ENCODE measurements at regions not wholly inside any gene's neighbourhood (a gene's known extent, or its start where the extent isn't known, plus 50 kb on each side); places are given as distances from the start of the nearest gene placed in this dataset.

GRCh38 chr17:36824678-36825101, 112.6 kb upstream of the LHX1 start:
- DNase-seq, result no peak
- intact Hi-C loops (cut with DNase I), result no loop called here
- Histone ChIP-seq H3K9me3 (replicated peaks in 1 of 3) (no peaks in the 10 kb centered on the region), H3K27me3 (peaks cover 22% of the 10 kb centered on the region), H3K36me3 (replicated peaks in 1 of 2) (no peaks in the 10 kb centered on the region), H3K4me1 (replicated peaks in 1 of 2) (no peaks in the 10 kb centered on the region), H3K27ac (no peak overlapping the region), H3K4me3 (no peak overlapping the region)
- TF ChIP-seq POLR2A (IDR thresholded peaks at IDR 0.05), result no peak
- TF ChIP-seq CTCF (IDR thresholded peaks at IDR 0.05), result no peak
- 63 to 84% (median 78%) methylated on average over 2 to 5 of the region's 5 CpGs for WGBS, 4 donors

GRCh38 chr17:36825113-36825512, 112.2 kb upstream of the LHX1 start:
- no peak for DNase-seq
- Histone ChIP-seq H3K9me3 (replicated peaks in 1 of 3) (no peaks in the 10 kb centered on the region), H3K27ac (no peak overlapping the region), H3K27me3 (peaks cover 22% of the 10 kb centered on the region), H3K36me3 (replicated peaks in 1 of 2) (no peaks in the 10 kb centered on the region), H3K4me1 (replicated peaks in 1 of 2) (no peaks in the 10 kb centered on the region), H3K4me3 (no peak overlapping the region)
- intact Hi-C loops (cut with DNase I), result no loop called here
- TF ChIP-seq POLR2A (IDR thresholded peaks at IDR 0.05) (no peak), CTCF (IDR thresholded peaks at IDR 0.05) (no peak)
- 81 to 91% (median 87%) methylated on average over 2 of the region's 2 CpGs for WGBS, 4 donors

GRCh38 chr17:36825521-36825920, 111.8 kb upstream of the LHX1 start:
- no peaks in the 10 kb centered on the region for H3K4me1 ChIP-seq (replicated peaks in 1 of 2)
- no peaks in the 10 kb centered on the region for H3K36me3 ChIP-seq (replicated peaks in 1 of 2)
- TF ChIP-seq POLR2A (IDR thresholded peaks at IDR 0.05) (no peak), CTCF (IDR thresholded peaks at IDR 0.05) (no peak)
- intact Hi-C loops (cut with DNase I), result no loop called here
- no peak overlapping the region for H3K27ac ChIP-seq
- H3K4me3 ChIP-seq, result no peak overlapping the region
- peaks cover 22% of the 10 kb centered on the region for H3K27me3 ChIP-seq
- WGBS, 4 donors, result 50 to 68% (median 61%) methylated on average over 5 to 8 of the region's 8 CpGs
- H3K9me3 ChIP-seq (replicated peaks in 1 of 3), result no peaks in the 10 kb centered on the region
- no peak for DNase-seq

GRCh38 chr17:36825951-36826350, 111.3 kb upstream of the LHX1 start:
- no peak overlapping the region for H3K27ac ChIP-seq
- H3K4me3 ChIP-seq, result no peak overlapping the region
- H3K9me3 ChIP-seq (replicated peaks in 1 of 3), result no peaks in the 10 kb centered on the region
- TF ChIP-seq POLR2A (IDR thresholded peaks at IDR 0.05), result no peak
- TF ChIP-seq CTCF (IDR thresholded peaks at IDR 0.05), result no peak
- H3K27me3 ChIP-seq, result peaks cover 22% of the 10 kb centered on the region
- no peak for DNase-seq
- intact Hi-C loops (cut with DNase I), result no loop called here
- H3K36me3 ChIP-seq (replicated peaks in 1 of 2), result no peaks in the 10 kb centered on the region
- WGBS, 4 donors, result 58 to 72% (median 58%) methylated on average over 8 to 9 of the region's 9 CpGs
- H3K4me1 ChIP-seq (replicated peaks in 1 of 2), result no peaks in the 10 kb centered on the region

Measured in adrenal gland (tissue), 9 donors.